ENCODE measurements at regions not wholly inside any gene's neighbourhood (a gene's known extent, or its start where the extent isn't known, plus 50 kb on each side); places are given as distances from the start of the nearest gene placed in this dataset.

DNA sequence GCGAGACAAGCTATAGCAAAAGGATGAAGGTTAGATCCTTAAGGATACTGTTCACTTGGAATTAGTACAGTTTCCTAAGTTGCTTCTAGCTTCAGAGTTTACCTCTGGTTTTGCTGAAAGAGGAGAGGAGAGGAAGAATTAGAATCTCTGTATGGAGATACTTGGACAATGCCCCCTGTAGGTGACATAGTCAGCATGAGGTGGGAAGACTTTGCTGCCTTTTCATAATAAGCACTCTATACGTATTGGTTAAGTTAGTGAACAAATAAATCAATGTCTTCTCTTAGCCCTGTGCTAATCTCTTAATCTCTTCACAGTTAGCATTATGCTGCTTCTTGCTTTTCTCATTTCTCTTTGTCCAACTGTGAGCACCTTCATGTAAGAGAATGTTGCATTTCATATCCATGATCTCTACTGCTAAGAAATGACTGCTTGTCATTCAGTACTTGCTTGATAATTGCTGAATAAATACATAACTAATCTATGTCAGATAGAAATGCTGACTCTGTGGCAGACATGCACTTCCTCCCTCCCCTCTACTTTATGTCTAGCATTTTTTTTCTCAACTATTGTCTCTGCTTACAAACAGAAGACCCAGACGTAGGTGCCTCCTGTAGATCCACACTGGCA, 527.2 kb downstream of the GBA3 start:
- DNase-seq (no peak), ATAC-seq (no peak)
- Mint-ChIP-seq H3K4me3 (no peak overlapping the region), H3K9me3 (ENCODE audit: low read depth) (peaks cover 3% of the 10 kb centered on the region), H3K4me1 (no peaks in the 10 kb centered on the region), H3K36me3 (no peaks in the 10 kb centered on the region), H3K27ac (no peak overlapping the region), H3K27me3 (no peaks in the 10 kb centered on the region)
- CTCF ChIA-PET = no interaction called here

GRCh38 chr4:23213198-23213597, 520.5 kb downstream of the GBA3 start:
- peaks cover 4% of the 10 kb centered on the region for H3K9me3 Mint-ChIP-seq (ENCODE audit: low read depth)
- ATAC-seq (no peak), DNase-seq (no peak)
- H3K4me3 Mint-ChIP-seq = no peak overlapping the region
- H3K4me1 Mint-ChIP-seq = no peaks in the 10 kb centered on the region
- CTCF ChIA-PET = no interaction called here
- H3K27me3 Mint-ChIP-seq = no peaks in the 10 kb centered on the region
- H3K36me3 Mint-ChIP-seq = no peaks in the 10 kb centered on the region
- H3K27ac Mint-ChIP-seq = no peak overlapping the region

- DNase-seq (no peak), ATAC-seq (no peak)
- CTCF ChIA-PET = no interaction called here
- Mint-ChIP-seq H3K27ac (no peak overlapping the region), H3K36me3 (no peaks in the 10 kb centered on the region), H3K27me3 (no peaks in the 10 kb centered on the region), H3K9me3 (ENCODE audit: low read depth) (peaks cover 4% of the 10 kb centered on the region), H3K4me3 (no peak overlapping the region), H3K4me1 (no peaks in the 10 kb centered on the region)
Measured at GRCh38 chr4:23212558-23212957, 519.8 kb downstream of the GBA3 start.

DNA sequence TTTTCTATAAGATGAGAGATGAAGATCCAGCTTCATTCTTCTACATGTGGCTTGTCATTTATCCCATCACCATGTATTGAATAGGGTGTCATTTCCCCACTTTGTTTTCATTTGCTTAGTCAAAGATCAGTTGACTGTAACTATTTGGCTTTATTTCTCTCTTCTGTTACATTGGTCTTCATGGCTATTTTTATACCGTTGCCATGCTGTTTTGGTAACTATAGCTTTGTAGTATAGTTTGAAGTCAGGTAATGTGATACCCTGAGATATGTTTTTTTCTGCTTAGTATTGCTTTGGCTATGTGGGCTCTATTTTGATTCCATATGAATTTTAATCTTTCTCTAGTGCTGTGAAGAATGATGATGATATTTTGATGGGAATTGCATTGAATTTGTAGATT, 514.3 kb downstream of the GBA3 start:
- ATAC-seq (no peak), DNase-seq (no peak)
- Mint-ChIP-seq H3K4me3 (no peak overlapping the region), H3K27me3 (no peaks in the 10 kb centered on the region), H3K4me1 (no peaks in the 10 kb centered on the region), H3K9me3 (ENCODE audit: low read depth) (peaks cover 13% of the 10 kb centered on the region), H3K36me3 (no peaks in the 10 kb centered on the region), H3K27ac (no peak overlapping the region)
- CTCF ChIA-PET = no interaction called here

GRCh38 chr4:23202712-23203247, 510.0 kb downstream of the GBA3 start:
- Mint-ChIP-seq H3K4me3 (no peak overlapping the region), H3K4me1 (no peaks in the 10 kb centered on the region), H3K9me3 (ENCODE audit: low read depth) (peaks cover 15% of the 10 kb centered on the region), H3K27ac (no peak overlapping the region), H3K36me3 (no peaks in the 10 kb centered on the region), H3K27me3 (no peaks in the 10 kb centered on the region)
- CTCF ChIA-PET = no interaction called here
- DNase-seq (no peak), ATAC-seq (no peak)

DNA sequence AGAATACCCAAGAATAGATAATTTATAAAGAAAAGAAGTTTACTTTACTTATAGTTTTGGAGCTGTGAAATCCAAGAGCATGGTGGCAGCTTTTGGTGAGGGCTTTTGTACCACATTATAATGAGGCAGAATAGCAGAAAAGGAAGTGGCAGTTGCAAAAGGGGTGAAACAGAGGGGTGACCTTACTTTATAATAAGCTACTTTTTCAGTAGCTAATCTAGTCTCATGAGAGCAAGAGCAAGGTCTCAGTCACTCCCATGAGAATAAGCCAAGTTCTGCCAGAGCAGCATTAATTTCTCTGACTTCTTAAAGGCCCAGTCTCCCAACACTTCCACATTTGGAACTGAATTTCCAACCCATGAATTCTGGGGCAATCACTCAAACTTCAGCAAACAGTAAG, 502.0 kb downstream of the GBA3 start:
- no peaks in the 10 kb centered on the region for H3K36me3 Mint-ChIP-seq
- no peaks in the 10 kb centered on the region for H3K27me3 Mint-ChIP-seq
- ATAC-seq = no peak
- H3K9me3 Mint-ChIP-seq (ENCODE audit: low read depth) = peaks cover 5% of the 10 kb centered on the region
- no peak for DNase-seq
- H3K27ac Mint-ChIP-seq = no peak overlapping the region
- CTCF ChIA-PET = no interaction called here
- no peaks in the 10 kb centered on the region for H3K4me1 Mint-ChIP-seq
- no peak overlapping the region for H3K4me3 Mint-ChIP-seq

DNA sequence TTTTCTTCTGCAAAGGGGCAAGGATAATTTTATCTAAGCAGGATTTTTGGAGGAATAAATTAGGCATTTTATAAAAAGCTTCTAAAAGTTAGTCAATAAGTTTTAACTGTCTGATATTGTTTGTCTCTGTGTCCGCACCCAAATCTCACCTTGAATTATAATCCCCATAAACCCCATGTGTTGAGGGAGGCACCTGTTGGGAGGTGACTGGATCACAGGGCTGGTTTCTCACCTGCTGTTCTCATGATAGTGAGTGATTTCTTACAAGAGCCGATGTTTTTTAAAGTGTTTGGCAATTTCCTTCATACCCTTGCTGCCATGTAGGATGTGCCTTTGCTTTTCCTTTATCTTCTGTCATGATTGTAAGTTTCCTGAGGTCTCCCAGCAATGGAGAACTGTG, 481.4 kb downstream of the GBA3 start:
- ATAC-seq (no peak), DNase-seq (no peak)
- CTCF ChIA-PET = no interaction called here
- Mint-ChIP-seq H3K27ac (no peak overlapping the region), H3K27me3 (no peaks in the 10 kb centered on the region), H3K9me3 (ENCODE audit: low read depth) (peaks cover 18% of the 10 kb centered on the region), H3K4me1 (no peaks in the 10 kb centered on the region), H3K4me3 (no peak overlapping the region), H3K36me3 (no peaks in the 10 kb centered on the region)

- H3K9me3 Mint-ChIP-seq (ENCODE audit: low read depth) = peaks cover 16% of the 10 kb centered on the region
- no peak overlapping the region for H3K4me3 Mint-ChIP-seq
- ATAC-seq = no peak
- CTCF ChIA-PET = no interaction called here
- H3K27ac Mint-ChIP-seq = no peak overlapping the region
- H3K27me3 Mint-ChIP-seq = no peaks in the 10 kb centered on the region
- no peaks in the 10 kb centered on the region for H3K4me1 Mint-ChIP-seq
- no peaks in the 10 kb centered on the region for H3K36me3 Mint-ChIP-seq
- DNase-seq = no peak
Measured at GRCh38 chr4:23171976-23172375, 479.2 kb downstream of the GBA3 start.

DNA sequence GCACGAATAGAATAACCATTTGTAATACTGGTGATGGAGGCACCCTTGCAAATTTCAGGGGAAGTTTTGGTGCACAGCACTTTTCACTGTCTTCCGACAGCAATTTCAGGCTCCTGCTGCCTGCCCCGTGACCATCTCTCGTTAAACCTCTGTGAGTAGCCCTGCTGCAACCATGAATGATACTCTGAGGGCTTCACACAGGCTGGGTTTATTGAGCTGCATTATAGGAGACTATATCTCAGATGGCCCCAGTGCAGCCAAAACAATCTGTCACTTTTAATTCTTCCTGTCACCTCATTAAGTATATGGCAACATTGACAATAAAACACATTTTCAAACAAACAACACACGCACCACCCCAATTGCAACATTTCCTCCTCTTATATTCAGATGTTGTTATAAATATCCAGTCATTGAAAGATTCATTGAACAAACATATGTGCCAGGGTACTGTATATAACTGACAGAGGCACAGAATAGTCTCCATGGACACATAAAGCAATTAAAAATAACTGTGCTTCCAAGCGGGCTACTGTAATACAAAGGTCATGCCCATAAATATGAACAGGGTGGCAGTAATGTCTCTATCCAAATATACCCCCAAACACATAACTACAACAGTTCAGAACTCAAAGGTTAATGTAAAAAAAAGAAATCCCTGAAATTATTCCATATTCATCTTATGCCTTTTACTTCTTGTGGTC, 477.0 kb downstream of the GBA3 start:
- no peaks in the 10 kb centered on the region for H3K4me1 Mint-ChIP-seq
- no peak overlapping the region for H3K4me3 Mint-ChIP-seq
- CTCF ChIA-PET = no interaction called here
- H3K36me3 Mint-ChIP-seq = no peaks in the 10 kb centered on the region
- peaks cover 11% of the 10 kb centered on the region for H3K9me3 Mint-ChIP-seq (ENCODE audit: low read depth)
- no peaks in the 10 kb centered on the region for H3K27me3 Mint-ChIP-seq
- no peak overlapping the region for H3K27ac Mint-ChIP-seq
- DNase-seq = no peak
- no peak for ATAC-seq

- Mint-ChIP-seq H3K27ac (no peak overlapping the region), H3K36me3 (no peaks in the 10 kb centered on the region), H3K4me1 (no peaks in the 10 kb centered on the region), H3K4me3 (no peak overlapping the region), H3K27me3 (no peaks in the 10 kb centered on the region), H3K9me3 (ENCODE audit: low read depth) (peaks cover 5% of the 10 kb centered on the region)
- DNase-seq (no peak), ATAC-seq (no peak)
- CTCF ChIA-PET = no interaction called here
Measured at GRCh38 chr4:23166919-23167318, 474.2 kb downstream of the GBA3 start.

DNA sequence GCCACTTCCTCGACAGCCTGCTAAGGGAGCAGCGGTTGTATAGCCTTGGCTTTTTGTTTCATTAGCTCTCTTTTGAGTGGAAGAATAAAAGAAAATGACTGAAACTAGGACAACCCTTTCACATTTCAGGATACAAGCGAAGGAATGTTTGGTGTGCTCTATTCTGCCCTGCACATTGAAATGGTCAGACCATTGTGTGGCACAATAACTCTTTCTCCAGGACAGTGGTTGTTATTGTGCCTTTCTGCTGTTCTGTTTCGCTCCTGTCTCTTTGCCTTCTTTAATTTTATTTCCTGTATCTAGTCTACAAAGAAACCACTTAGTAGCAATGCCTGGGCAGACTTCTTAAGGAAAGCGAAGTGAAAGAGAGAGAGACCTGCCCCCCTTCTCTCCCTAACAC, 473.7 kb downstream of the GBA3 start:
- Mint-ChIP-seq H3K4me3 (no peak overlapping the region), H3K9me3 (ENCODE audit: low read depth) (peaks cover 5% of the 10 kb centered on the region), H3K27ac (no peak overlapping the region), H3K4me1 (no peaks in the 10 kb centered on the region), H3K27me3 (no peaks in the 10 kb centered on the region), H3K36me3 (no peaks in the 10 kb centered on the region)
- DNase-seq = no peak
- CTCF ChIA-PET = no interaction called here
- no peak for ATAC-seq

GRCh38 chr4:23165669-23166068, 472.9 kb downstream of the GBA3 start:
- CTCF ChIA-PET = no interaction called here
- Mint-ChIP-seq H3K4me1 (no peaks in the 10 kb centered on the region), H3K36me3 (no peaks in the 10 kb centered on the region), H3K27ac (no peak overlapping the region), H3K4me3 (no peak overlapping the region), H3K9me3 (ENCODE audit: low read depth) (peaks cover 5% of the 10 kb centered on the region), H3K27me3 (no peaks in the 10 kb centered on the region)
- no peak for DNase-seq
- ATAC-seq = no peak

GRCh38 chr4:23163647-23164436, 471.1 kb downstream of the GBA3 start:
- ATAC-seq = no peak
- Mint-ChIP-seq H3K36me3 (no peaks in the 10 kb centered on the region), H3K4me1 (no peaks in the 10 kb centered on the region), H3K9me3 (ENCODE audit: low read depth) (peaks cover 2% of the 10 kb centered on the region), H3K27me3 (no peaks in the 10 kb centered on the region), H3K4me3 (no peak overlapping the region), H3K27ac (no peak overlapping the region)
- CTCF ChIA-PET = no interaction called here
- DNase-seq = no peak

GRCh38 chr4:23162275-23162674, 469.5 kb downstream of the GBA3 start:
- DNase-seq = no peak
- Mint-ChIP-seq H3K27ac (no peak overlapping the region), H3K4me1 (no peaks in the 10 kb centered on the region), H3K9me3 (ENCODE audit: low read depth) (peaks cover 3% of the 10 kb centered on the region), H3K27me3 (no peaks in the 10 kb centered on the region), H3K36me3 (no peaks in the 10 kb centered on the region), H3K4me3 (no peak overlapping the region)
- no peak for ATAC-seq
- CTCF ChIA-PET = no interaction called here

Measured in activated CD8-positive, alpha-beta memory T cell treated with anti-CD3 and anti-CD28 coated beads, Interleukin-2, amount 10 ng/mL, durations not matched to agents 7 days and 5 days (primary cell).